ENCODE measurements at regions not wholly inside any gene's neighbourhood (a gene's known extent, or its start where the extent isn't known, plus 50 kb on each side); places are given as distances from the start of the nearest gene placed in this dataset.

- TF ChIP-seq, protein P1, sequence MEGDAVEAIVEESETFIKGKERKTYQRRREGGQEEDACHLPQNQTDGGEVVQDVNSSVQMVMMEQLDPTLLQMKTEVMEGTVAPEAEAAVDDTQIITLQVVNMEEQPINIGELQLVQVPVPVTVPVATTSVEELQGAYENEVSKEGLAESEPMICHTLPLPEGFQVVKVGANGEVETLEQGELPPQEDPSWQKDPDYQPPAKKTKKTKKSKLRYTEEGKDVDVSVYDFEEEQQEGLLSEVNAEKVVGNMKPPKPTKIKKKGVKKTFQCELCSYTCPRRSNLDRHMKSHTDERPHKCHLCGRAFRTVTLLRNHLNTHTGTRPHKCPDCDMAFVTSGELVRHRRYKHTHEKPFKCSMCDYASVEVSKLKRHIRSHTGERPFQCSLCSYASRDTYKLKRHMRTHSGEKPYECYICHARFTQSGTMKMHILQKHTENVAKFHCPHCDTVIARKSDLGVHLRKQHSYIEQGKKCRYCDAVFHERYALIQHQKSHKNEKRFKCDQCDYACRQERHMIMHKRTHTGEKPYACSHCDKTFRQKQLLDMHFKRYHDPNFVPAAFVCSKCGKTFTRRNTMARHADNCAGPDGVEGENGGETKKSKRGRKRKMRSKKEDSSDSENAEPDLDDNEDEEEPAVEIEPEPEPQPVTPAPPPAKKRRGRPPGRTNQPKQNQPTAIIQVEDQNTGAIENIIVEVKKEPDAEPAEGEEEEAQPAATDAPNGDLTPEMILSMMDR (conservative IDR thresholded peaks at IDR 0.05; ENCODE audit: low read depth in 2 of 2), result no peak
- TF ChIP-seq EZH2 (IDR thresholded peaks at IDR 0.05; ENCODE audit: low read depth, unreplicated experiment) (no peak), ETS1 (IDR thresholded peaks at IDR 0.05) (no peak), POLR2AphosphoS5 (IDR thresholded peaks at IDR 0.05; ENCODE audit: low read depth) (no peak)
Observed at GRCh38 chr3:13251166-13251903, 168.8 kb downstream of the NUP210 start (continued).

DNA sequence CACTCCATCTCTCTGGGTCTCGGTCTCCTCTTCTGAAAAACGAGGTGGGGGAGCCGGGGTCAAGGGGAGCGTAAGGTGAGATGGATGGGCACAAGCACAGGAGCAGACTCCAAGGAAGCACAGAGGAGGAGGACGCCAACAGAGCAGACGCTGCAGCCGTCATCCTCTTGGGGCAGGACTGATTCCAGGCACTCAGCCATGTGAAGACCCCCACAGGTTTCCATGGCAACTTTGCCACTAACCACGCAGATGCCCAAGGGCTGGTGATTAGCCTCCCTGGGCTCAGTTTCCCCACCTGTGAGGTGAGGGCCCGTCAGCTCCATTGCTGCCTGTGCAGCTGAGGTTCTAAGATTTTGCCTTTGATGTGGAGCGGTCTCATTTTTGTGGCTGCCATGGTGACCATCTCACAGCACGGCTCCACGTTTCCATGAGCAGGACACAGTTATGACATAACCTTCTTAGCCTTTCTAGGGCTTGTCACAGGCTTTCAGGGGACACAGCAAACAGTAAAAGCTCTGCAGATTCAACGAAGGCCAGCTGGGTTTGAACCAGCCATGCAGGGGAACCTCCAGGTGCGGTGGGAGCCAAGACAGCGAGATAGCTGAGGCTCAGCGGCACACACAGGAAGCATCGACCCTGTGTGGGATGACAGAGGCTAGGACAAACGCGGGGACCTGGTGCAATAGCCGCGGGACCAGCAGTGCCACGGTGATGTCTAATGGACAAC lies 170.3 kb downstream of the NUP210 start:
- H3K4me1 ChIP-seq (ENCODE audit: insufficient read depth), result no peaks in the 10 kb centered on the region
- no peak overlapping the region for H3K4me3 ChIP-seq
- no peak overlapping the region for H3K27ac Mint-ChIP-seq
- no peaks in the 10 kb centered on the region for H3K36me3 Mint-ChIP-seq (ENCODE audit: low read depth)
- no peaks in the 10 kb centered on the region for H3K9me3 Mint-ChIP-seq
- H3K4me2 ChIP-seq, result no peak overlapping the region
- H3K27ac ChIP-seq (ENCODE audit: low read depth), result no peak overlapping the region
- DNase-seq (ENCODE audit: low spot score), result no peak
- no peaks in the 10 kb centered on the region for H4K20me1 ChIP-seq (replicated peaks; ENCODE audit: insufficient read depth)
- H3K27me3 Mint-ChIP-seq (ENCODE audit: insufficient read depth, low read depth, poor library complexity), result peaks cover 9% of the 10 kb centered on the region
- no peaks in the 10 kb centered on the region for H3K79me2 ChIP-seq (replicated peaks; ENCODE audit: insufficient read depth)
- H3F3A ChIP-seq (replicated peaks; ENCODE audit: low read depth), result no peaks in the 10 kb centered on the region
- H2AFZ ChIP-seq, result no peak overlapping the region
- no peaks in the 10 kb centered on the region for H3K27me3 ChIP-seq (ENCODE audit: insufficient read depth)
- H3K4me1 Mint-ChIP-seq, result peaks cover 8% of the 10 kb centered on the region
- H3K4me3 Mint-ChIP-seq, result no peak overlapping the region
- H3K36me3 ChIP-seq (ENCODE audit: insufficient read depth), result no peaks in the 10 kb centered on the region
- H3K9me2 ChIP-seq (ENCODE audit: insufficient read depth), result no peaks in the 10 kb centered on the region
- ATAC-seq, result no peak
- TF ChIP-seq ZNF114 (CRISPR knock-in tag; IDR thresholded peaks at IDR 0.05) (no peak), CREB1 (CRISPR knock-in tag; IDR thresholded peaks at IDR 0.05; ENCODE audit: low read depth) (no peak), EZH2 (IDR thresholded peaks at IDR 0.05; ENCODE audit: low read depth, unreplicated experiment) (no peak), POLR2AphosphoS5 (IDR thresholded peaks at IDR 0.05; ENCODE audit: low read depth) (no peak), STAT1 (IDR thresholded peaks at IDR 0.05; ENCODE audit: unreplicated experiment) (no peak), NANOG (IDR thresholded peaks at IDR 0.05; ENCODE audit: borderline replicate concordance) (no peak), ZNF331 (CRISPR knock-in tag; IDR thresholded peaks at IDR 0.05; ENCODE audit: low read depth) (no peak), ETS1 (IDR thresholded peaks at IDR 0.05) (no peak)
- TF ChIP-seq, protein P1 (conservative IDR thresholded peaks at IDR 0.05; ENCODE audit: low read depth in 2 of 2), result no peak
- TF ChIP-seq, protein P2, sequence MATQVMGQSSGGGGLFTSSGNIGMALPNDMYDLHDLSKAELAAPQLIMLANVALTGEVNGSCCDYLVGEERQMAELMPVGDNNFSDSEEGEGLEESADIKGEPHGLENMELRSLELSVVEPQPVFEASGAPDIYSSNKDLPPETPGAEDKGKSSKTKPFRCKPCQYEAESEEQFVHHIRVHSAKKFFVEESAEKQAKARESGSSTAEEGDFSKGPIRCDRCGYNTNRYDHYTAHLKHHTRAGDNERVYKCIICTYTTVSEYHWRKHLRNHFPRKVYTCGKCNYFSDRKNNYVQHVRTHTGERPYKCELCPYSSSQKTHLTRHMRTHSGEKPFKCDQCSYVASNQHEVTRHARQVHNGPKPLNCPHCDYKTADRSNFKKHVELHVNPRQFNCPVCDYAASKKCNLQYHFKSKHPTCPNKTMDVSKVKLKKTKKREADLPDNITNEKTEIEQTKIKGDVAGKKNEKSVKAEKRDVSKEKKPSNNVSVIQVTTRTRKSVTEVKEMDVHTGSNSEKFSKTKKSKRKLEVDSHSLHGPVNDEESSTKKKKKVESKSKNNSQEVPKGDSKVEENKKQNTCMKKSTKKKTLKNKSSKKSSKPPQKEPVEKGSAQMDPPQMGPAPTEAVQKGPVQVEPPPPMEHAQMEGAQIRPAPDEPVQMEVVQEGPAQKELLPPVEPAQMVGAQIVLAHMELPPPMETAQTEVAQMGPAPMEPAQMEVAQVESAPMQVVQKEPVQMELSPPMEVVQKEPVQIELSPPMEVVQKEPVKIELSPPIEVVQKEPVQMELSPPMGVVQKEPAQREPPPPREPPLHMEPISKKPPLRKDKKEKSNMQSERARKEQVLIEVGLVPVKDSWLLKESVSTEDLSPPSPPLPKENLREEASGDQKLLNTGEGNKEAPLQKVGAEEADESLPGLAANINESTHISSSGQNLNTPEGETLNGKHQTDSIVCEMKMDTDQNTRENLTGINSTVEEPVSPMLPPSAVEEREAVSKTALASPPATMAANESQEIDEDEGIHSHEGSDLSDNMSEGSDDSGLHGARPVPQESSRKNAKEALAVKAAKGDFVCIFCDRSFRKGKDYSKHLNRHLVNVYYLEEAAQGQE (IDR thresholded peaks at IDR 0.05; ENCODE audit: unreplicated experiment), result no peak
